NCI-H1092 (cell line): ENCODE measurements at regions not wholly inside any gene's neighbourhood (a gene's known extent, or its start where the extent isn't known, plus 50 kb on each side); places are given as distances from the start of the nearest gene placed in this dataset.

Experiments used
- DNase-seq: peaks from one replicate; lab custom pipeline; 2025; lab: John Stamatoyannopoulos, UW

DNA sequence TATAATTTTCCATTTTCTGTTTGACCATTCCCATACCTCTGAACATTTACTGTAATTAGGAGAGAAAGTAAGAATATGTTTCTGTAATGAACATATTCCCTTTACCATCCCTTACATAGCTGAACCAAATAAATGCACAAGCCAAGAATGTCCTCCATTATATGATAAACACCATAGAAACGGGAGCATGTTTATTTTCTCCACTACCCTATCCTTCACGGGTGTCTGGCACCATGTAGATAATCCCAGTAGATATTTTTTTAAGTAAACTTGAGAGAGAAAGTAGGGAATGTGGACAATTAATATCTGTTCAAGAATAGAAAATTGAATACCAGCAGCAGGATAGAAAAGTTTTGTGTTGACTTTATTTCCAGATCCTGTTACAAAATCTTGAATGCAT is 928.4 kb downstream of the EFNB2 start:
- no peak for DNase-seq

DNA sequence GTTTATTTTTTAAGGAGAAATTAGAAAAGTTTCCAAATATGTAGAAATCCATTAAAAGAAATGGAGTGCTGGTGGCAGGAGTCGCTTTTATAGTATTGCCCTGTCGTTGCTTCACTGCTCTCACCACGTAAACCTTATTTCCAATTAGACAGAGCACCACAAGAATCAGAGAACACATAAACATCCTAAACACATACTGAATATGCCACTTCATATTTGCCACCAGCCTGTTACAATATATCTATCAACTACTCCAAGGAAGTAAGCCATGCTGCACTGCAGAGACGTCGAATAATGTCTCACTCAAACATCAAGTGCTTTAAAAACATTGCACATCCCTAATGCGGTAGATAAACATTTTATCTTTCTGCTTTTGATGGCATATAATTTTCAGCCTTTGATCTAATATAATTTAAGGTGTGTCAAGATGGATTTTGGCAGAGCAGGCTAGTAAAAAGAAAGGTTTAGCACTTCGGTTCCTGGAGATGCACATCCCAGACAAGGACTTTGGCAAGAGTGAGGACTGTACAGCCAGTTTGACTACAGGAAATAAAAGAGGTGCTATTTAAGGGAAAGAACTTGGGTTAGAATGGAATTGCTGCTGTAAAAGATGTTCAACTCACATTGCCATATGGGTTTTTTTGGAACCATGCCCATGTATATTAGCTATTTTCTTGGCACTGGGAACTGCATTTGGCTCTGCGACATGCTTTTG is 932.3 kb downstream of the EFNB2 start:
- peak; percentile 7 for DNase-seq

DNA sequence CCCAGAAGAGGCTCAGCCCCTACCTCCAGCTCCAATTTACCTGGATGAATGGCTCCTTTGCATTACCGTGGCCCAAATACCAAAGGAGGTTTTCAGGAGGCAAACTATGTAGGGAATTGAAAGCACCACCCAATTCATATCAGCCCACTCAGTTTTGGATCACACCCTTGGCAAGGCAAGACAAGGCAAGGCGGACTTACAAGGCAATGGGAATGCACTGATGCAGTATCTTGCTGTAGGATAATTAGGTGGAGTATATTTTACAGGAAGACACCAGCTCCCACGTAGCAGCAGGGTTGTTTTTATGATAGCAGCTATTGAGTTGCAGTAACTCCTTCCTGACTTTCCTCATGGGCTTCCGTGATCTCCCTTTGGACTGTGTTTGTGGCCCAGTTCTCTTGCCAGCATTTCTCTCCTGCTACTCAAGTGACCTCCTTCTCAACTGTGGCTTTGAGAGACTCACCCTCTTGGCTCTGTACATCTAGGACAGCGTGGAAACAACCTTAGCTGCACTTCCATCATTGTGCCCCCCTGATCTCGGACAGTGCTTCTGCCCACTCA is 935.9 kb downstream of the EFNB2 start:
- DNase-seq, result no peak

DNA sequence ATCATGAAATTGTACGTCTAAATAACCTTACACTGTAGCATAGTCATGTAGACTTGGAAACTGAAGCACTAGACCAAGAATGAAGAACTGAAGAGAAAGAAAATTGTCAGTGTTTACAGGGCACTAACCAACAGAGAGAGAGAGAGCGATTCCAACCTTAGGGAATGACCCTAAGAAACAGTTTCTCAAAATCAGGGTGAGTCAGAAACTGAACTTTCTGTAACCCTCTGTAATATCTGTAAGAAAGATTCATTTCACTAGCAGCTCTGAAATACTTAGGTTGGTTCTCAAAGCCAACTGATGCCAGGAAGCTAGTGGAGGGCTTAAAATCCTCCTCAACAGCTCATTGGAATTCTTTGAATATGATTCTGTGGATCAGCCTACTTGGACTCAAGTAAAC is 936.9 kb downstream of the EFNB2 start:
- DNase-seq, result no peak

DNA sequence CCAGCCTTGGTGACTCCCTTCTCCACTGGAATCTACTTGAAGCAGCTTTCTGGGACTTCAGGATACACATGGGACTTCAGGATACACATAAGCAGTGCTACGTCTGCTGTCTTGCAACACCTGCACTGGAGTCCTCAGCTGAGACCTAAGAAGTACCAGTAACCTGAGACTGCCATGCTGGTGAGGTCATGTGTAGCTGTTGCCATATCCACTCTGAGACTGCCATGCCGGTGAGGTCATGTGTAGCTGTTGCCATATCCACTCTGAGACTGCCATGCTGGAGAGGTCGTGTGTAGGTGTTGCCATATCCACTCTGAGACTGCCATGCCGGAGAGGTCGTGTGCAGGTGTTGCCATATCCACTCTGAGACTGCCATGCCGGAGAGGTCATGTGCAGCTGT is 937.9 kb downstream of the EFNB2 start:
- no peak for DNase-seq

GRCh38 chr13:105595471-105595870 is 940.0 kb downstream of the EFNB2 start:
- DNase-seq, result no peak

DNA sequence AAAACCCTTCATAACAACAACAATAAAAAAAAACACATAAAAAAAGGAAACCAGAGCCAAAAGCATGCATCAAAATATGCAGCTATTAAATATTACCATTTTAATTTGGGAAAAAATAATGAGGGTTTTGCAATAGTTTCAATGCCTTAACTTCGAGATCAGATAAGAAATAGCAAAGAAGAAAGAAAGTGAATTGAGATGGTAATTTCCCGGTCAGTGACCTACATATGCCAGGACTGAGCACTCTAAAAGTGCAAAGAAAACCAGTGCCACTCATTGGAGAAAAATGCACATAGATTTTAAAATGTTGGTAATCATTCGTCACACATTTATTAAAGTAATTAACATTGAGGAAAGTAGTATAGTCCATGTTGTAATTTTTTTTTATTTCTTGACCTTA is 944.2 kb downstream of the EFNB2 start:
- DNase-seq, result no peak

GRCh38 chr13:105587786-105588185 is 947.7 kb downstream of the EFNB2 start:
- no peak for DNase-seq

DNA sequence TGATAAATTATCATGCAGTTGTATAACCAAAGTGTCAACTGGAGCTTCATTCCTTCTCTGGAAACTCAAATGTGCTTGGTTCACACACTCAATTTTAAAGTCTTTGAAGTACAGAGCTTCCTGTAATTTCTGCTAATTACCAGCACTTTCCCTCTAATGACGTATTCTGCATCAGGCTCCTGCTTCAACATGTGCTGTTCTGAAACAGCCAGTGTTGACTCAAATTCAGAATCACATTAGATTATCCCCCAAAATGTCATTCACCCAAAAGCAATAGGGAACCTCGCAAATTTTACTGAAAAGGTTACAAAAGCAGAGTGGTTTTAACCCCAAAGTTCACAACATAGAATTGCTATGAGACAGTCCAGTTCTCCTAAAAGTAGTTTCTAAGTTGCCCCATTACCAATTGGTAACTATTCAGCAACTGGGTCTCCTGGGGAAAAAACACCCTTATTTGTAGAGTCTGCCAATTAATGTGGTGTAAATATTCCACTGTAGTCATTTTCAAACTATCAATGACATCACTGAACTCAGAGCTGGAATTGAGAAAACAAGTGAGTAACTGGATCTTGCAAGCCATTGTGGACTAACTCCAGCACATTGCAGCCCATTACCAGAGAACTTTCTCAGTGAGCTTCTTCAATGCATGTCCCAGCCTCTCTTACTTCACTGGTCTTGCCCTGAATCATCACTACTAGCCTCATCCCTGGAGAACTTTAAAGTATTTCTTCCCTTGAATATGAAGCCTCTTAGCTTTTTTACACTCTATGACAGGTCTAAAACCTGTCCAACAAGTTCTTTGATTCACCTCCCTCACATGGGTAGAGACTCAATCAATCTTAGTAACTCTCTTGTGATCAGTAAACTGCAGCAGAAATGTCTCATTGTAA is 955.4 kb downstream of the EFNB2 start:
- DNase-seq, result no peak

DNA sequence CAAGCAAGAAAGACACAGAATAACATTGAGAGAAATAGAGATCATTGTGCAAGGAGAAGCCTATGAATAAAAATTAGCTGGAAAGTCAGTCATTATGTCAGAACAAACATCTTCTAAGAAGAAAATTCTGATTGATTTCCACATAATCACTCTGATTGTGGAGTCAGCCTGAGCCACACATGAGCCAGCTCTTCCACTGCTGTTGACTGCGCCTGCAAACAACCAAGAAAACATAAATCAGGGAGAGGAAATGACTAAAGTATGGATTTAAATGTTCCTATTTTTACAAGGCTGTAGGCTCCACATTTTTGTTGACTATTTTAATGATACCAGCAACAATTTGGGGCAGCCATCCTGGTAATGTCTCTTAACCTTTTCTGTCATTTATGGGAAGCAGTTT is 962.3 kb downstream of the EFNB2 start:
- DNase-seq, result no peak

GRCh38 chr13:105572401-105572800 is 963.1 kb downstream of the EFNB2 start:
- no peak for DNase-seq

DNA sequence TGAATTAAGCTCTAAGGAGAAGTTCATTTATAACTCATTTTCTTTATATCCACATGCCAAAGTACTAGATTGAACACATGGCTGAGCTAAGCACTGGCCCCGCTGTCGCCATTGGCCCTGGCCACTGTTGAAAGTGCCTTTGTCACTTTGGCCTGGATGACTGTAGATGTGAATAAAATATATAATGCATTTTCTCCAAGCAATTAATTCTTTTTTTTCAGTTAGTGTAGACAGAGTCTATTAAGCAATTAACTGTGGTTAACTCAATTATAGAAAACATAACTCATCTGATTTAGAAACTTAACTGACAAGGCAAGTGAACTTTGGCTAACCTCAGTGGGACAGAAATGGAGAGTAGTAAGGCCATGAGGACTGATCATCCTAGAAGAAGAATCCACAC is 965.6 kb downstream of the EFNB2 start:
- DNase-seq, result no peak

DNA sequence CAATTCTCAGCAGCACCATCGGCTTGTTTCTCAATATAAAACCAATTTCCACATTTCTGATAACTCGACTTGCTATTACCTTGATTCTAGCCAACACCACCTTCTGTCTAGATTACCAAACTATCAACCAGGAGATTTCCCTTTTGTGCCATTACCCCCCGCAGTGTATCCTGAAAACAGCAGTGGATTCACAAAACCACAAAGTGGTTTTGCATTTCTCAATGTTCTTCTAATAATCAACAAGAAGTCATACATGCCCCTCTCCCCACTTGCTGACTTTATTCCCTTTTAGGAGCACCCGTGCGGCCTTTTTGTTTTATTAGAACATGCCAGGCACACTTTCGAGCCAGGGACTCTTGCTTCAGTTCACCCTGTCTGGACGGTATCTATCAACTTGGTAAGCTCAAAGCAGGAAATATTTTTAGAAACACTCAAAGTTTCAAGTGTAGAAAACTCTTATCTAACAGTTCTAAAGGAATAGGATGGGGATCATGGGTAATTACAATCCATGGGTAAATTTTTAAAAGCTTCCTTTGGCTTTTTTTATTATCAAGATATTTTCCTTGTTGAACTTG is 967.4 kb downstream of the EFNB2 start:
- no peak for DNase-seq

DNA sequence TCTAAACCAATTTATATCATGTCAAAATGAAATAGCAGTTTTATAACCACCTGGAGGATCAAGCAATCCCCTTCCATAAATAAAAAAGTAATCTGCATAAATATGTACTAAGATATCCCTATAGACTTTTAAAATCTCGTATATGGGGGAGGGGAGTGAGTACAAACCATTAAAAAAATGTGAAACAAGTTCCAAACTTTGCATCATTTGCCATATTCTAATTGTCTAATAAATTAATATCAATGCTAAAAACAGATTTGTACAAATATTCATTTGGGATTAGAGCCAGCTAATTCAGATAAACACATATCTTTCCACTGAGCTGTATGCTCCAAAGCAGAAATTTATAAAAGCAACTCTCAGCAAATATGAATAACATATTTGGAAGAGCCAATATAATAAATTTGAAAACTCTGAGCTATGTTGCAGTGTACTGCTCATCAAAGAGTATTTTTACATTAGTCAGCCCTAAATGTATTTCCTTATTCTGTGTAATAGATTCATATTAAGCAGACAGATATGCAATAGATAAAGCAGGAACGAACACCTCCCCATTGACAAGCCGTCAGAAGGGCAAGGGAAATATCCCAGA is 970.2 kb downstream of the EFNB2 start:
- DNase-seq, result no peak

DNA sequence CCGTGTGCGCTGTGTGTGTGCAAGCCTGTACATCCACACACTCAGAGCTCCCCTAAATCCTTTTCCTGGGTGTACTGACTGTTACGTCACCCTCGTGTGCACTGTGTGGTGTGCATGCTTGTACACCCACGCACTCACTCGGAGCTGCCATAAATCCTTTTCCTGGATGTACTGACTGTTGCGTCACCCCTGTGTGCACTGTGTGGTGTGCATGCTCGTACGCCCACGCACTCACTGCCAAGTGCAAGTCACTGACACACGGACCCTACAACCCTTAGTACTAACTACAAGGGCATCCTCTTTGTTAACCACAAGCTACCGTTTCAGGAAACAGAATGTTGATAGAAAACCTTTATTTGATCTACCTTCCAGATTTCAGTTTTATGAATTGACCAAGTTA is 983.4 kb downstream of the EFNB2 start:
- DNase-seq, result no peak

DNA sequence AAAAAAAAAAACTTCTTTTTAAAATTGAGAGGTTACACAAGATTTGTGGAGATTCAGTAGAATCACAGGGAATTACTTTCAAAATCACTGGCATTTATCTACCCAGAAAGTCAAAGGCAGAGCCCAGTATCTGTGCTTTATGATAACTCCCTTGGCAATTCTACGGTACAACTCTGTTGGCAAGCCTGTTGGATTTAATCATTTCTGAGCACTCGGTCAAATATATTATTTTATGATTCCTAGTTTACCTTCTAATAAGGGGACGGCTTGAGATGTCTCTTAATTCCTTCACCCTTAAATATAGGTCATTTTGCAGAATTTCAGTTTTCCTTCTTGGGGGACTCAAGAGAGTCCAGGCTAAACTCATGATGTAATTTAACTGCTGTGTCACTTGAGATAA is 987.6 kb downstream of the EFNB2 start:
- DNase-seq, result no peak

DNA sequence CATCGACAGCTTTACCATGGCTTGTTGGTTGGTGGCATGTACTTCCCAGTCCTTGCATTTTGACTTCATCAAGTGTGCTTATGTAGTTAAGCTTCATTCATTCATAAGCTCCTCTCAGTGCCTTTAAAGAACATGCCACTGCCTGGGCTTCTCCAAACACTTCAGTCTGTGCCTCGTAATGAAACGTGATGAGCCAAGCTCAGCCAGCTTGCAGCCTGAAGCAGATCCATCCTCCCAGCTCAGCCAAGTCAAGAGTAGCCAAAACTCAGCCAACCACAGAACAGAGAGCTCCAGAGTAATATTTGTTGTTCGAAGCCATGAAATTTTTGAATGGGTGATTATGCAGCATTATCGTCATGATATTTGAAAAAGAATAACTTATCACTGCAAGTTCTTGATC is 989.7 kb downstream of the EFNB2 start:
- DNase-seq, result no peak

- DNase-seq, result no peak
Measured at GRCh38 chr13:105543742-105544141, 991.7 kb downstream of the EFNB2 start.

DNA sequence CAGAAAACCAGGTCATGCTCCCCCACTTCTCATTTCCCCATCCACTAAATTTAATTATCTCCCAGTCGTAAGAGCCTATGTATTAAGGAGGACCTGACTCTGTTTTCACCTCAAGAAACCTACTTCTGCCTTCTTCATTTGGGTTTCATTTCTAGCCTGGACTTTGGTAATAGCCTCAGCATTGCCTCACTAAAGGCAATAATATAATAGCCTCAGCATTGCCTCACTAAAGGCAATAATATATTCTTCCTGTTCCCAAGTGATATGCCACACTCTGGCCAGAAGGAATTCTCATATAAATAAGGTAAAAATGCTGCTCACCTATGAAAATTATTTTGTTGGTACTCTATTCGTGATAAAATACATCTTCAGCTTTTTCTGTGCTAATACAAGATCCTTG is 993.9 kb downstream of the EFNB2 start:
- no peak for DNase-seq

DNA sequence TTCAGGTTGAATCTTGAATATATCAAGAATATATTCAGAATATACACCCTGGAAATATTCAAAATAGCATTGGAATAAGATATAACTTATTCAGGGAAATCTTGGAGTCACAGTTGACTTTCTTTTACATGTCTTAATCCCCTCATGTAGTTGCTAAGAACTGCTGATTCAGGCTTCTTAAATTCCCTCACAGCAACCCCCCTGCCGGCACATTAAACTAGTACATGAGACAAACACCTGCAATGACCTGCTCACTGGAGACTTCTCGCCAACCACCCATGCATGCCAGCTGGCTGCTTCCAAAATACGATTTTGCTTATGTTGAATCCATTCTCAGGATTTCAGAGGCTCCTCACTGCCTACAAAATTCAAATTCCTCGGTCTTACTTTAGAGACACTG is 997.1 kb downstream of the EFNB2 start:
- no peak for DNase-seq

DNA sequence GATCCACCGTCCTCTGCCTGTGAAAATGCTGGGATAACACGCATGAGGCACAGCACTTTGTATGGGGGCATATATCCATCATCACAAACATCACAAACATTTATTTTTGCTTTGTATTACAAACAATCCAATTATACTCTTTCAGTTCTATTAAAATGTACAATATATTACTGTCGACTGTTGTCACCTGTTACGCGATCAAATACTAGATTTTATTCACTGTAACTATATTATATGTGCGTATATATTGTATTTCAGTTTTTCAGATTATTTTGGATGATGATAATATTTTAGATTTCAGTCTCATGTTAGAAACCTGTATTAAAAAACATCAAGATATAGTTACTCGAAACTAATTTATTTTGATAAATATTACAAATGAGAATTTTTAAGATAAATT is 998.3 kb downstream of the EFNB2 start:
- no peak for DNase-seq

DNA sequence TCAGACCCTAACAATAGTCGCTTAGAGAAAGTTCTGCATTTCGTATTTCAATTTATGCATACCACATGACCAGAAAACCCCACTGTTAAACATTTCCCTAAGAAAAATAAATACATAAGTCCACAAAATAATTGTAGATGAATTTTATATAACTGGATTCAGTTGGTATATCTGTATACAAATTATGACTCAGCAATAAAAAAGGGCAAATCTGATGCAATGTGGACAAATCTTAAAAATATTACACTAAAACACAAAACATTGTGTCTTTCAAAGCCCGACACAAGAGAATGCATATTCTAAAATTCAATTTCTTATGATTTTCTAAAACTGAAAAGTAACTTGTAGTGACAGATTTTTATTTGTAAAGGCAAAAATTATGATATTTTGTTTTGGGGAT is 1005.0 kb downstream of the EFNB2 start:
- DNase-seq, result no peak

DNA sequence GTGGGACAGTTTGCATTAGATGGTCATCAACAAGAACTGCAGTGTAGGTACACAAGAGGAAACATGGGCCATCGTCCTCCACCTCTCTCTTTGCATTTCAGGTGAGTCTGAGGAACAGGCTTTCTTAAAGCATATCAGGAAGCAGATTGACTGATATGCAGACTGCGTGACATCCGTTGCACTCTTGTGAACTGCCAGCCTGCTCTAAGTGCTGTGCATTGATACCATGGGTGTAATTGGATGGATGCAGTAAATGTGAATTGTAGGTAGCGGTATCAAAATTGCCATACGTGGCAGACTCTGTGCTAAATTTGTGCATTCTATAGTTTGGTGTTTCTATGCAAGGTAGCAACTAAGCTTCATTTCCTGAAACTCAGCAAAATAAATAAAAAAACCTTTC is 1008.3 kb downstream of the EFNB2 start:
- no peak for DNase-seq
